ENCODE measurements at regions not wholly inside any gene's neighbourhood (a gene's known extent, or its start where the extent isn't known, plus 50 kb on each side); places are given as distances from the start of the nearest gene placed in this dataset.

GRCh38 chr3:99419116-99419515 is 219.3 kb upstream of the COL8A1 start:
- TF ChIP-seq POLR2A (IDR thresholded peaks at IDR 0.05) (no peak), CTCF (IDR thresholded peaks at IDR 0.05) (no peak), EP300 (IDR thresholded peaks at IDR 0.05) (no peak)

Measured in upper lobe of left lung (tissue), 4 donors.